HUES6 (cell line): ENCODE measurements at regions not wholly inside any gene's neighbourhood (a gene's known extent, or its start where the extent isn't known, plus 50 kb on each side); places are given as distances from the start of the nearest gene placed in this dataset.

Source experiments
- H3K27ac ChIP-seq: 2 replicates; pipeline ENCODE4 v1.7.0; 2013; ENCODE audit warnings: low read depth, mild to moderate bottlenecking, low read length, inconsistent platforms
- H3K27me3 ChIP-seq: 2 replicates; pipeline ENCODE4 v1.6.1; 2013; ENCODE audit warnings: low read length; ENCODE audit not compliant: control insufficient read depth, insufficient read depth
- H3K36me3 ChIP-seq: 2 replicates; pipeline ENCODE4 v1.6.1; 2013; ENCODE audit warnings: low read length; ENCODE audit not compliant: control insufficient read depth, insufficient read depth
- H3K4me1 ChIP-seq: 2 replicates; pipeline ENCODE4 v1.6.1; 2013; ENCODE audit warnings: low read length; ENCODE audit not compliant: control insufficient read depth, insufficient read depth
- H3K4me3 ChIP-seq: 2 replicates; pipeline ENCODE4 v1.5.1; 2013; ENCODE audit warnings: low read depth, low read length
- H3K9ac ChIP-seq: one replicate; pipeline ENCODE4 v1.6.1; 2013; ENCODE audit warnings: mild to moderate bottlenecking, low read length
- H3K9me3 ChIP-seq: 2 replicates; pipeline ENCODE4 v1.6.1; 2013; ENCODE audit warnings: low read depth, low read length; ENCODE audit not compliant: control insufficient read depth, insufficient read depth

DNA sequence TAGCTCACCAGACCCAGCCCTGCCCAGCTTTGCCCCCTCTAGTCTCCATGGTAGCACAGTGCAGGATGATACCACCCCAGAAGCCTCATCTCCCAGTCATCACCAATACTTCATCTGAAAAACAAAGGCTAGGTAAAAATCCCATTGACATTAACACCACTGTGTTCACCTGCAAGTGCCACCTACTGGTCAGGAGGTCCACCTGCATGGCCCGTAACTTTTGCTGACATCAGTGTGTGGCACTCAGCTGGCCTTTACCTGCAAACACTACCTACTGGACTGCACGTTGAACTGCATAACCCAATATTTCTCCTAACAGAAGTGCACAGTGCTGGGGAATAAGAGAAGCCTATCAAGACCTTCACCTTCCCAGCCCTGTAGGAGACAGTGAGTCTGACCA lies 234.7 kb upstream of the ADGRB3 start:
- Histone ChIP-seq H3K4me3 (no peak overlapping the region), H3K36me3 (no peaks in the 10 kb centered on the region), H3K9ac (no peak overlapping the region), H3K27me3 (no peaks in the 10 kb centered on the region), H3K9me3 (0 out of 2 replicates have a peak, but pooled peaks cover 7% of the 10 kb centered on the region), H3K27ac (no peak overlapping the region), H3K4me1 (no peaks in the 10 kb centered on the region)

- H3K36me3 ChIP-seq, result no peaks in the 10 kb centered on the region
- H3K4me3 ChIP-seq, result no peak overlapping the region
- H3K9me3 ChIP-seq, result 0 out of 2 replicates have a peak, but pooled peaks cover 2% of the 10 kb centered on the region
- no peak overlapping the region for H3K9ac ChIP-seq
- no peaks in the 10 kb centered on the region for H3K27me3 ChIP-seq
- H3K27ac ChIP-seq, result no peak overlapping the region
- no peaks in the 10 kb centered on the region for H3K4me1 ChIP-seq
These were observed 243.1 kb upstream of the ADGRB3 start for GRCh38 chr6:68391953-68392352.

DNA sequence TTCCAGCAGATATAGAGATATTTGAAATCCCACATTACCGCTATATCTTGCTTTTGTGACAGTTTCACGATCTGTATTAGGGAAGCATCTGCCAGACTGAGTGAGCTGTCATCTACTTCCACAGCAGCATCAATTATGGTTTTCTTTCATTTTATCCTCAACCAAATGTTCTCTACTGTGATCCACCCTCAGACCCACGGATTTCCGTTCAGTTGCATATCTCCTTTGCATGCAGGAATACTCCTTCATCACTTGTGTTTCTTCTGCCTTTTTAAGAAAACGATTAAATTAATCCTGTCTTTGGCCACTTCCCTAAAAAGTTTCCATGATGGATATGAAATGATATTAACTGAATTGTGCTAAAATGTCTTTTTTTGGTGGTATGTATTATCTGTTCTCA lies 262.1 kb upstream of the ADGRB3 start:
- no peak overlapping the region for H3K27ac ChIP-seq
- H3K4me3 ChIP-seq, result no peak overlapping the region
- no peaks in the 10 kb centered on the region for H3K36me3 ChIP-seq
- no peaks in the 10 kb centered on the region for H3K27me3 ChIP-seq
- H3K9me3 ChIP-seq, result no peaks in the 10 kb centered on the region
- no peaks in the 10 kb centered on the region; the same call in 1 of the 2 replicates for H3K4me1 ChIP-seq
- no peak overlapping the region for H3K9ac ChIP-seq

DNA sequence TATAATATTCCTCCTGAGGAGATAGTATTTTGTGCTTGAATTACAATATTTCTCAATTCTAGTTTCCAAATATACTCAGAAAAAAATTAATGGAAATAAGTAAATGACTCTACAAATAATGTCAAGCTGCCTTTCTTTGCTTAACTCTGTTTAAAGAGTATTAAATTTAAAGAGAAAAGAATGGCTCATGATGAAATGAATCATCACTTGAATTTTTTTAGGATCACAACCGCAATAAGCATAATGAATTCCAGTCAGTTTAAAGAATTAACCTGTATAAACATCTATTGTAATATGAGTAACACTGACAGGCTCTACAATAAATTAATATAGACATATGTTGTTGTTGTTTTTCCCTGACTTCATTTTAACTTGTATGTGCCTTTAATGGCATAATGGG lies 266.2 kb upstream of the ADGRB3 start:
- H3K9ac ChIP-seq, result no peak overlapping the region
- no peaks in the 10 kb centered on the region for H3K9me3 ChIP-seq
- H3K36me3 ChIP-seq, result no peaks in the 10 kb centered on the region
- no peak overlapping the region for H3K4me3 ChIP-seq
- no peaks in the 10 kb centered on the region for H3K4me1 ChIP-seq
- H3K27me3 ChIP-seq, result no peaks in the 10 kb centered on the region
- H3K27ac ChIP-seq, result no peak overlapping the region

DNA sequence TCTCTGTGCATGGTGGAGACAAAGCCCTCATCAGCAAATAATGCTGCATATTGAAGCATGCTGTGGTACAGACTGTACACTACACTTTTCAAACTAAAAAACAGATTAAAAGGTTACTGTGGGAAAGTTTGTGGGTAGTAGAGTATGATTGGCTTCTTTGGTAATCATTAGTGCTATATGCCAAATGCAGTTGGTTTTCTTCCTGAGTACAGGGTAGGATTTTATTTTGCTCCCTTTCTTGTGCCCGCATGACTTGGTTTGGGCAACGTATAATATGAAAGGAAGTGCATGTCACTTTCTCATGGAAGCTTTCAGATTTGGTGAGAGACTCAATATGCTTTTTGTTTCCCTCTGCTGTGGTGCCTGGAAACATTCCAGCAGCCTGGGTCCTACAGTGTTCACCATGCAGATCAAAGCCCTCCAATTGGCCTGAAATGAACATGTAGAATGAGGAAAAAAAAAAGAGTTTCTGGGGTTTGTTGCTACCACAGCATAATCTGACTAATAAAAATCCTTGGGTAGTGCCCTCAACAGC lies 270.7 kb upstream of the ADGRB3 start:
- H3K9ac ChIP-seq, result no peak overlapping the region
- no peaks in the 10 kb centered on the region for H3K36me3 ChIP-seq
- H3K27ac ChIP-seq, result no peak overlapping the region
- H3K9me3 ChIP-seq, result no peaks in the 10 kb centered on the region
- H3K27me3 ChIP-seq, result no peaks in the 10 kb centered on the region
- no peak overlapping the region for H3K4me3 ChIP-seq
- H3K4me1 ChIP-seq, result no peaks in the 10 kb centered on the region

GRCh38 chr6:68343901-68344300 lies 291.2 kb upstream of the ADGRB3 start:
- H3K27me3 ChIP-seq, result no peaks in the 10 kb centered on the region
- no peak overlapping the region for H3K9ac ChIP-seq
- H3K4me1 ChIP-seq, result no peaks in the 10 kb centered on the region
- H3K36me3 ChIP-seq, result no peaks in the 10 kb centered on the region
- H3K9me3 ChIP-seq, result no peaks in the 10 kb centered on the region
- no peak overlapping the region for H3K4me3 ChIP-seq
- H3K27ac ChIP-seq, result no peak overlapping the region

DNA sequence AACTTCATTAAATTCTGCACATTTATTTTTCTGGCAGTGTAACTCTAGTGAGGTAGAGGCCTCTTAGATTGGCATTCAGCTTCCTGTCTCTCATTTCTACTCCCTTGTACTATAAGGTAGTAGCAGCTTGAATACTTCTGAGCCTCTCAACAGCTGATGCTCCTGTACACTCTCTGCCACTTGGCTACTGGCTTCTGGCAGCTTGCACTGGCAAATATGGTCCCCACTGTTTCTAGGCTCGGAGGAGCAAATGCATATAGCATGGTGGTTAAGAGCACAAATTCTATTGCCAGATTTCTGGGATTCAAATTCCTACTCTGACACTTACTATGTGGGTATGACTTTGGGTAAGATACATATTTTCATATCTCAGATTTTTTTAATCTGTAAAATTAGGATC lies 292.8 kb upstream of the ADGRB3 start:
- Histone ChIP-seq H3K4me1 (no peaks in the 10 kb centered on the region), H3K27me3 (no peaks in the 10 kb centered on the region), H3K9me3 (no peaks in the 10 kb centered on the region), H3K9ac (no peak overlapping the region), H3K4me3 (no peak overlapping the region), H3K36me3 (no peaks in the 10 kb centered on the region), H3K27ac (no peak overlapping the region)

DNA sequence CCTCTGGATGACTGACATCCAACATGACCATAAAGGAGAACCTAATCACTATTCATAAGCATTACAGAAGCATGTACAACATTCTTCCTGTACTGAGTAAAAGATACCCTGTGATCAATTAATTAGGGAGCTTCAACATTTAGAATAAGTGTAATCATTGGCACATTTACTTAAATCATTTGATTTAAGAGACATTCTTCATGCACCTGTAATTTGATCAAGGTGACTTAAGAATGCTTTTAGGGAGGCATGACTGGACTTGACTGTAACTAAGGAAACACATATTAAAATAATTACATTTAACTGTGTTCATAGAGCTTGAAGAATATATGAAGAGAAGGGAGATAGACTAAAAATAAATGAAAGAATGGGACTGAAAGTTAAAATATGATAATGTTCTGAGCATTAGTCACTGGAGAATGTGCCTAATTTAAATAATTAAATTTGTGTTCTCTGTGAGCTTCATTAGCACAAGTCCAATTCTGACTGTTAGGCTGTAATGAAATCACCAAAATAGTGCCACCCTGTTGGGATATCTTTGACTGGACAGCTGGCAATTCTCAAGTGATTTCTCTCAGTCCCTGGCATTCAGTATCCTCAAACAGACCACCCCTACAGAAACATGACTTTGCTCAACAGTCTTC lies 295.5 kb upstream of the ADGRB3 start:
- no peaks in the 10 kb centered on the region for H3K36me3 ChIP-seq

DNA sequence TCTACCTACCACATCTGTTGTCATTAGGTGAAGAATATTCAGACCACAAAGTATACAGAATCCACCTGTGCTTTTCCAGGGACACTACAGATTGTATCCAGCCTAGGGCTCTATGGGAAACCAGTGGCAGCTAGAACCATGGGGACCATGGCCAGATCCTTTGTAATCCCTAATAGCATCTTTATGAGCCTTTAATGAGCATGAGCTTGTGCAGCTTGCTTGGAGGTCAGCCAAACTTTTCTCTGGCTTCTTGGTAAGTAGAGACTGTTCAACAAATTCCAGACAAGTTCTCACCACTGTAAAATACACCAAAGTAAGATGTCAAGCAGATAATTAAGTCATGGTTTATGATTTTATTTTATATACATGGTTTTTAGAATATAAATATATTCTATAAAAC lies 301.6 kb upstream of the ADGRB3 start:
- Histone ChIP-seq H3K9me3 (no peaks in the 10 kb centered on the region), H3K27ac (no peak overlapping the region), H3K4me1 (no peaks in the 10 kb centered on the region), H3K4me3 (no peak overlapping the region), H3K36me3 (no peaks in the 10 kb centered on the region), H3K27me3 (no peaks in the 10 kb centered on the region), H3K9ac (no peak overlapping the region)

More for the DNA sequence above, 295.5 kb upstream of the ADGRB3 start:
- Histone ChIP-seq H3K9me3 (no peaks in the 10 kb centered on the region), H3K9ac (no peak overlapping the region), H3K4me3 (no peak overlapping the region), H3K27me3 (no peaks in the 10 kb centered on the region), H3K4me1 (no peaks in the 10 kb centered on the region), H3K27ac (no peak overlapping the region)

DNA sequence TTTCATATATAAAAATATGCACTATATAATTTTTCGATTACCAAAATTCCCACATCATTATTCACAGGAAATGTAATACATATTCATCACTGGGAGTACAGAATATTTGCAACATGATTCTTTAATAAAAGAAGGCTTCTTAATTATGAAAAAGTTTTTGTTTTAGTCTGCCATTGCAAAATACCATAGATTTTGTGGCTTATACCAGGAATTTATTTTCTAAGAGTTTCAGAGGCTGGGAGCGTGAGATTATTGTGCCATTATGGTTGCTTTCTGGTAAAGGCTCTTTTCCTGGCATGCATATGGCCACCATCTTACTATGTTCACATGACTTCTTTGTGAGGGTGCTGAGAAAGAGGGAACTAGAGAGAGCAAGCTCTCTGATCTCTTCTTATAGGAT lies 306.9 kb upstream of the ADGRB3 start:
- Histone ChIP-seq H3K27ac (no peak overlapping the region), H3K4me3 (no peak overlapping the region), H3K36me3 (no peaks in the 10 kb centered on the region), H3K27me3 (no peaks in the 10 kb centered on the region), H3K4me1 (no peaks in the 10 kb centered on the region), H3K9ac (no peak overlapping the region), H3K9me3 (no peaks in the 10 kb centered on the region)

DNA sequence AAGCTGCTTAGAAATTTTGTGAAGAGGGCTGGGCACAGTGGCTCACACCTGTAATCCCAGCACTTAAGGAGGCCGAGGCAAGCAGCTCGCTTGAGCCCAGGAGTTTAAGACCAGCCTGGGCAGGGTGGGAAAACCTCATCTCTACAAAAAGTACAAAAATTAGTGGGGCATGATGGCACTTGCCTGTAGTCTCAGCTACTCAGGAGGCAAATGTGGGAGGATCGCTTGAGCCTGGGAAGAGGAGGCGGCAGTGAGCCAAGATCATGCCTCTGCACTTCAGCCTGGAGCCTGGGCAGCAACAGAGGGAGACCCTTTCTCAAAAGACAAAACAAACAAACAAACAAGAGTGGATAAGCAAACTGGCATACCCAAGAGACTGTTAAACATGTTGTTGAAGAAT lies 308.3 kb upstream of the ADGRB3 start:
- no peaks in the 10 kb centered on the region for H3K9me3 ChIP-seq
- no peaks in the 10 kb centered on the region for H3K36me3 ChIP-seq
- H3K4me3 ChIP-seq, result no peak overlapping the region
- H3K4me1 ChIP-seq, result no peaks in the 10 kb centered on the region
- no peak overlapping the region for H3K27ac ChIP-seq
- no peaks in the 10 kb centered on the region for H3K27me3 ChIP-seq
- H3K9ac ChIP-seq, result no peak overlapping the region
